PC-9 (cell line): ENCODE measurements at regions not wholly inside any gene's neighbourhood (a gene's known extent, or its start where the extent isn't known, plus 50 kb on each side); places are given as distances from the start of the nearest gene placed in this dataset.
A peak's percentile ranks its signal among the peaks of the same experiment; 100 is the strongest.

Source experiments
- BruUV-seq: library from RNA; stranded (reverse); fragments of 400-500 nt; replicated peaks from 2 replicates; lab custom pipeline; 2021; lab: Mats Ljungman, UMichigan
- CTCF ChIA-PET: fragments of 300-600 bp; sonication (Branson Sonifier 250); formaldehyde crosslinking; loops from one replicate; lab custom pipeline; 2022; ENCODE audit warnings: antibody characterized with exemption; lab: Charles Lee
- POLR2A ChIA-PET: fragments of 300-600 bp; sonication (Branson Sonifier 250); formaldehyde crosslinking; loops from one replicate; lab custom pipeline; 2022; ENCODE audit warnings: antibody characterized with exemption; ENCODE audit not compliant: unreplicated experiment; lab: Charles Lee
- DNase-seq, 2 experiments: peaks; one replicate each; pipeline versions ENCODE4 v3.0.0 to v3.0.0-alpha.2; 2015 to 2022; ENCODE audit warnings: mixed read lengths in 1 of 2
- H2AFZ ChIP-seq: fragments of 200-600 bp; sonication (generic); 2 replicates; pipeline ENCODE4 v1.8.1; 2017; ENCODE audit warnings: antibody characterized with exemption
- H3F3A ChIP-seq: fragments of 200-600 bp; sonication (generic); 2 replicates; pipeline ENCODE4 v1.8.1; 2017; ENCODE audit warnings: antibody characterized with exemption, mild to moderate bottlenecking, low read depth; ENCODE audit not compliant: insufficient read depth
- H3K27ac ChIP-seq: fragments of 200-600 bp; sonication (generic); 2 replicates; pipeline ENCODE4 v1.6.1; 2016; ENCODE audit warnings: mixed run types
- H3K27me3 ChIP-seq: fragments of 200-600 bp; sonication (generic); 2 replicates; pipeline ENCODE4 v1.6.1; 2016; ENCODE audit warnings: low read depth, mixed run types; ENCODE audit not compliant: insufficient read depth
- H3K36me3 ChIP-seq: fragments of 200-600 bp; sonication (generic); 2 replicates; pipeline ENCODE4 v1.6.1; 2016; ENCODE audit warnings: low read depth, mixed run types
- H3K4me1 ChIP-seq: fragments of 200-600 bp; sonication (generic); replicated peaks from 2 replicates; pipeline ENCODE4 v1.6.1; 2016; ENCODE audit warnings: mixed run types; ENCODE audit not compliant: insufficient read depth
- H3K4me2 ChIP-seq: fragments of 200-600 bp; sonication (generic); 2 replicates; pipeline ENCODE4 v1.6.1; 2017; ENCODE audit warnings: mixed run types
- H3K4me3 ChIP-seq: fragments of 200-600 bp; sonication (generic); 2 replicates; pipeline ENCODE4 v1.6.1; 2016; ENCODE audit warnings: mixed run types
- H3K79me2 ChIP-seq: fragments of 200-600 bp; sonication (generic); 2 replicates; pipeline ENCODE4 v1.6.1; 2017; ENCODE audit warnings: low read depth, mixed run types
- H3K9me2 ChIP-seq: fragments of 200-600 bp; sonication (generic); 2 replicates; pipeline ENCODE4 v1.8.1; 2017; ENCODE audit warnings: mild to moderate bottlenecking; ENCODE audit not compliant: insufficient read depth
- H3K9me3 ChIP-seq: fragments of 200-600 bp; sonication (generic); 2 replicates; pipeline ENCODE4 v1.8.1; 2016; ENCODE audit warnings: low read depth; ENCODE audit not compliant: insufficient read depth
- H4K20me1 ChIP-seq: fragments of 200-600 bp; sonication (generic); 2 replicates; pipeline ENCODE4 v1.8.1; 2017; ENCODE audit not compliant: insufficient read depth
- EZH2 ChIP-seq: fragments of 200-600 bp; sonication (generic); IDR thresholded peaks from 2 replicates; pipeline ENCODE4 v1.8.0; 2017; ENCODE audit warnings: antibody characterized with exemption, low read depth
- intact Hi-C: fragments of 100-400 bp; cut with micrococcal nuclease; formaldehyde crosslinking; loops from one replicate; pipeline ENCODE4 v1.10.0; 2022; ENCODE audit not compliant: unreplicated experiment
- TF ChIP-seq, protein P1 (sequence below): fragments of 200-600 bp; sonication (generic); conservative IDR thresholded peaks from 2 replicates; pipeline ENCODE4 v1.6.1; 2017; ENCODE audit warnings: mixed run types, antibody characterized with exemption, mild to moderate bottlenecking, moderate library complexity

DNA sequence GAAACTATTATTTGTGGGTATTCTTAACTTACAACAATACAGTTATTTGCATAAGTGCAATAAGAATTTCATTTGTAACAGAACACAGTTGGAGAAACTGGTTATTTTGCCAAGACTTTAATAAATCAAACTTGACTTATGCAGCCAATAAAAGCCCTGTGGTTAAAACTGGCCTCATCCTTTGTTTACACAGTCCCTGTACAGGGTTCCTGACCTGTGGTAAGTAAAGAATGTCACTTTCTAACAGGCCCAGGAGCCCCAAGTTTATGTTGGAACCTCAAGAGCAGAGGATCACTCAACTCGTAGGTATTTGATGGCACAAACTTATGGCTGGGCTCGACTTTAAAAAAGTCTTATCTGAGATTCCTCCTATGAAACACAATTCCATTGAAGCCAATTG, 88.6 kb upstream of the PTCHD1 start:
- Histone ChIP-seq H3K4me2 (no peak overlapping the region), H2AFZ (no peak overlapping the region), H3K79me2 (no peaks in the 10 kb centered on the region), H3K27ac (no peak overlapping the region), H3F3A (no peaks in the 10 kb centered on the region), H3K36me3 (no peaks in the 10 kb centered on the region), H3K4me1 (no peaks in the 10 kb centered on the region), H4K20me1 (no peaks in the 10 kb centered on the region), H3K9me3 (no peaks in the 10 kb centered on the region), H3K27me3 (no peaks in the 10 kb centered on the region), H3K4me3 (no peak overlapping the region), H3K9me2 (no peaks in the 10 kb centered on the region)
- BruUV-seq, result no TSS peak
- DNase-seq, result peak in 1 of 2 experiments; percentile 36
- no peak for TF ChIP-seq EZH2
- TF ChIP-seq, protein P1, sequence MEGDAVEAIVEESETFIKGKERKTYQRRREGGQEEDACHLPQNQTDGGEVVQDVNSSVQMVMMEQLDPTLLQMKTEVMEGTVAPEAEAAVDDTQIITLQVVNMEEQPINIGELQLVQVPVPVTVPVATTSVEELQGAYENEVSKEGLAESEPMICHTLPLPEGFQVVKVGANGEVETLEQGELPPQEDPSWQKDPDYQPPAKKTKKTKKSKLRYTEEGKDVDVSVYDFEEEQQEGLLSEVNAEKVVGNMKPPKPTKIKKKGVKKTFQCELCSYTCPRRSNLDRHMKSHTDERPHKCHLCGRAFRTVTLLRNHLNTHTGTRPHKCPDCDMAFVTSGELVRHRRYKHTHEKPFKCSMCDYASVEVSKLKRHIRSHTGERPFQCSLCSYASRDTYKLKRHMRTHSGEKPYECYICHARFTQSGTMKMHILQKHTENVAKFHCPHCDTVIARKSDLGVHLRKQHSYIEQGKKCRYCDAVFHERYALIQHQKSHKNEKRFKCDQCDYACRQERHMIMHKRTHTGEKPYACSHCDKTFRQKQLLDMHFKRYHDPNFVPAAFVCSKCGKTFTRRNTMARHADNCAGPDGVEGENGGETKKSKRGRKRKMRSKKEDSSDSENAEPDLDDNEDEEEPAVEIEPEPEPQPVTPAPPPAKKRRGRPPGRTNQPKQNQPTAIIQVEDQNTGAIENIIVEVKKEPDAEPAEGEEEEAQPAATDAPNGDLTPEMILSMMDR, result no peak
- POLR2A ChIA-PET, result no interaction called here
- CTCF ChIA-PET, result no interaction called here
- intact Hi-C loops, result no loop called here

DNA sequence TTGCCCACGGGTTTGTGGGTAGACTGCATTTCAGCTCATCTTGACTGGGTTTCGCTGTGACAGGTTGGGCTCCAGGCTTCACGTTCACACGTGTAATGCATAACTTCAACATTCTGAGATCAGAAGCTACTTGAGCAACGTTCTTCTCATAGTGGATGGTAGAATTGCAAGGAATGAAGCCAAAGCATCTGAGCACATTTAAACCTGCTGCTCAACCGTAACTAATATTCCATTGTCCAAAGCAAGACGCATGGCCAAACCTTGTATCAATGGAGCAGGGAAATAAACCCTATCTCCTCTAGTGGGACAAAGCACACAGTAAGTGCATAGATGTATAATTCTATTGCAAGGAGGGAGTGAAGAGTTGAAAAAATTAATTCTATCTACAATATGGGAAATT, 86.5 kb upstream of the PTCHD1 start:
- no peak overlapping the region for H2AFZ ChIP-seq
- H3K79me2 ChIP-seq, result no peaks in the 10 kb centered on the region
- DNase-seq, result no peak
- no peak overlapping the region for H3K4me2 ChIP-seq
- no peaks in the 10 kb centered on the region for H3K9me3 ChIP-seq
- no peaks in the 10 kb centered on the region for H3K4me1 ChIP-seq
- no peak overlapping the region for H3K4me3 ChIP-seq
- no peaks in the 10 kb centered on the region for H3K36me3 ChIP-seq
- H3F3A ChIP-seq, result no peaks in the 10 kb centered on the region
- ChIA-PET CTCF (no interaction called here), POLR2A (interaction anchor here (0.6 kb wide), 1 partner anchor 279 kb away, joined by 8 read pairs; no protein-coding TSS in a partner anchor)
- BruUV-seq, result no TSS peak
- TF ChIP-seq EZH2, result no peak
- TF ChIP-seq, protein P1, result no peak
- no peaks in the 10 kb centered on the region for H4K20me1 ChIP-seq
- intact Hi-C loops, result no loop called here
- no peak overlapping the region for H3K27ac ChIP-seq
- no peaks in the 10 kb centered on the region for H3K27me3 ChIP-seq
- H3K9me2 ChIP-seq, result no peaks in the 10 kb centered on the region

DNA sequence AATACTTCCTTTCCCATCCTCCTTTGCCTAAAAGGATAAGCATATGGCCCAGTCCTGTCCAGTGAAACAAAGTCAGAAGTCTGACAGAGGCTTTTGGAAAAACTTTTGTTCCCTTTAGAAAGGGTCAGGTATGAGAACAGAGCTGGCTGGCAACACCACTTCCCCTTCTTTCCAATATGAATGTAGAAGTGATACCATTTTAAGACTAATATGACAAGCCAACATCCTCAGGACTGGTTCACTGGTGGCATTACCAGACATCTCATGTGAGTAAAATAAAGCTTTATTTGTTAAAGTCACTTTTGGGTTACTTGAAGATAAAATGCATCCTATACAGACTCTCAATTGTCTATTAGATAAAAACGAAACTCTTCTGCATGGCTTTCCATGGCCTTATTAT, 83.6 kb upstream of the PTCHD1 start:
- H3K79me2 ChIP-seq, result no peaks in the 10 kb centered on the region
- H2AFZ ChIP-seq, result no peak overlapping the region
- H4K20me1 ChIP-seq, result no peaks in the 10 kb centered on the region
- intact Hi-C loops, result no loop called here
- no peaks in the 10 kb centered on the region for H3F3A ChIP-seq
- POLR2A ChIA-PET, result no interaction called here
- H3K27ac ChIP-seq, result no peak overlapping the region
- no peaks in the 10 kb centered on the region for H3K27me3 ChIP-seq
- no peaks in the 10 kb centered on the region for H3K36me3 ChIP-seq
- H3K4me1 ChIP-seq, result no peaks in the 10 kb centered on the region
- CTCF ChIA-PET, result no interaction called here
- TF ChIP-seq, protein P1, result no peak
- H3K9me2 ChIP-seq, result no peaks in the 10 kb centered on the region
- no peak for DNase-seq
- no peak overlapping the region for H3K4me2 ChIP-seq
- no peak overlapping the region for H3K4me3 ChIP-seq
- no TSS peak for BruUV-seq
- no peaks in the 10 kb centered on the region for H3K9me3 ChIP-seq
